AG08395 (cell line): ENCODE measurements at regions not wholly inside any gene's neighbourhood (a gene's known extent, or its start where the extent isn't known, plus 50 kb on each side); places are given as distances from the start of the nearest gene placed in this dataset.
A peak's percentile ranks its signal among the peaks of the same experiment; 100 is the strongest.

Experiments used
- DNase-seq: peaks from one replicate; pipeline ENCODE4 v3.0.0; 2012; ENCODE audit warnings: mixed read lengths, low spot score

- DNase-seq, result no peak
Observed at GRCh38 chr2:235303499-235304291, 190.1 kb upstream of the AGAP1 start.

- no peak for DNase-seq
Observed at GRCh38 chr2:235305678-235306077, 188.2 kb upstream of the AGAP1 start.

GRCh38 chr2:235311044-235311443 is 182.8 kb upstream of the AGAP1 start:
- no peak for DNase-seq

GRCh38 chr2:235312571-235312970 is 181.3 kb upstream of the AGAP1 start:
- no peak for DNase-seq

- no peak for DNase-seq
Observed at GRCh38 chr2:235314371-235314930, 179.4 kb upstream of the AGAP1 start.

- DNase-seq, result no peak
Observed at GRCh38 chr2:235319095-235319494, 174.7 kb upstream of the AGAP1 start.

GRCh38 chr2:235320326-235320725 is 173.5 kb upstream of the AGAP1 start:
- no peak for DNase-seq

GRCh38 chr2:235324324-235324723 is 169.5 kb upstream of the AGAP1 start:
- no peak for DNase-seq

- DNase-seq, result no peak
Observed at GRCh38 chr2:235325151-235325550, 168.7 kb upstream of the AGAP1 start.

- no peak for DNase-seq
Observed at GRCh38 chr2:235328991-235329390, 164.9 kb upstream of the AGAP1 start.

- DNase-seq, result peak; percentile 65
Observed at GRCh38 chr2:235330775-235331451, 162.9 kb upstream of the AGAP1 start.

GRCh38 chr2:235332240-235332890 is 161.5 kb upstream of the AGAP1 start:
- DNase-seq, result no peak

- DNase-seq, result no peak
Observed at GRCh38 chr2:235333076-235333475, 160.8 kb upstream of the AGAP1 start.

GRCh38 chr2:235334179-235334578 is 159.7 kb upstream of the AGAP1 start:
- no peak for DNase-seq

- no peak for DNase-seq
Observed at GRCh38 chr2:235343156-235343774, 150.6 kb upstream of the AGAP1 start.

- DNase-seq, result peak; percentile 13
Observed at GRCh38 chr2:235343869-235344268, 150.0 kb upstream of the AGAP1 start.

GRCh38 chr2:235345745-235346144 is 148.1 kb upstream of the AGAP1 start:
- no peak for DNase-seq

- peak; percentile 90 for DNase-seq
Observed at GRCh38 chr2:235347691-235348090, 146.2 kb upstream of the AGAP1 start.

- no peak for DNase-seq
Observed at GRCh38 chr2:235348329-235348728, 145.5 kb upstream of the AGAP1 start.

GRCh38 chr2:235350234-235350633 is 143.6 kb upstream of the AGAP1 start:
- no peak for DNase-seq

- DNase-seq, result no peak
Observed at GRCh38 chr2:235352541-235352940, 141.3 kb upstream of the AGAP1 start.

- DNase-seq, result no peak
Observed at GRCh38 chr2:235357881-235358280, 136.0 kb upstream of the AGAP1 start.
